ENCODE measurements at regions not wholly inside any gene's neighbourhood (a gene's known extent, or its start where the extent isn't known, plus 50 kb on each side); places are given as distances from the start of the nearest gene placed in this dataset.

- Histone ChIP-seq H3K27ac (ENCODE audit: low read depth in 2 of 2, low read length in 1 of 2) (no peak overlapping the region), H3K27me3 (ENCODE audit: control insufficient read depth in 1 of 2, insufficient read depth in 2 of 2, low read length in 2 of 2) (no peaks in the 10 kb centered on the region), H3K4me3 (ENCODE audit: low read depth in 1 of 2, low read length in 2 of 2) (no peak overlapping the region), H3K4me1 (ENCODE audit: control insufficient read depth in 2 of 2, insufficient read depth in 2 of 2, low read length in 1 of 2) (no peaks in the 10 kb centered on the region), H3K9me3 (ENCODE audit: control insufficient read depth in 2 of 2, insufficient read depth in 1 of 2, low read depth in 1 of 2, low read length in 1 of 2) (no peaks in the 10 kb centered on the region), H3K36me3 (ENCODE audit: control insufficient read depth in 2 of 2, insufficient read depth in 2 of 2, low read length in 1 of 2) (no peaks in the 10 kb centered on the region)
- WGBS, 2 donors = 91 to 93% methylated on average over 10 of the region's 10 CpGs
Observed at GRCh38 chr15:29331071-29331470, 61.4 kb upstream of the NSMCE3 start.

GRCh38 chr15:29324746-29325145 lies 55.1 kb upstream of the NSMCE3 start:
- WGBS, 2 donors = 4 to 58% methylated on average over 1 of the region's 1 CpG
- H3K36me3 ChIP-seq (ENCODE audit: control insufficient read depth in 2 of 2, insufficient read depth in 2 of 2, low read length in 1 of 2) = no peaks in the 10 kb centered on the region
- H3K27ac ChIP-seq (ENCODE audit: low read depth in 2 of 2, low read length in 1 of 2) = no peak overlapping the region
- no peaks in the 10 kb centered on the region for H3K4me1 ChIP-seq (ENCODE audit: control insufficient read depth in 2 of 2, insufficient read depth in 2 of 2, low read length in 1 of 2)
- no peaks in the 10 kb centered on the region for H3K9me3 ChIP-seq (ENCODE audit: control insufficient read depth in 2 of 2, insufficient read depth in 1 of 2, low read depth in 1 of 2, low read length in 1 of 2)
- no peaks in the 10 kb centered on the region for H3K27me3 ChIP-seq (ENCODE audit: control insufficient read depth in 1 of 2, insufficient read depth in 2 of 2, low read length in 2 of 2)
- H3K4me3 ChIP-seq (ENCODE audit: low read depth in 1 of 2, low read length in 2 of 2) = no peak overlapping the region

GRCh38 chr15:29323557-29323956 lies 53.9 kb upstream of the NSMCE3 start:
- H3K36me3 ChIP-seq (ENCODE audit: control insufficient read depth in 2 of 2, insufficient read depth in 2 of 2, low read length in 1 of 2) = no peaks in the 10 kb centered on the region
- no peaks in the 10 kb centered on the region for H3K27me3 ChIP-seq (ENCODE audit: control insufficient read depth in 1 of 2, insufficient read depth in 2 of 2, low read length in 2 of 2)
- H3K4me3 ChIP-seq (ENCODE audit: low read depth in 1 of 2, low read length in 2 of 2) = no peak overlapping the region
- no peaks in the 10 kb centered on the region for H3K9me3 ChIP-seq (ENCODE audit: control insufficient read depth in 2 of 2, insufficient read depth in 1 of 2, low read depth in 1 of 2, low read length in 1 of 2)
- H3K27ac ChIP-seq (ENCODE audit: low read depth in 2 of 2, low read length in 1 of 2) = no peak overlapping the region
- H3K4me1 ChIP-seq (ENCODE audit: control insufficient read depth in 2 of 2, insufficient read depth in 2 of 2, low read length in 1 of 2) = no peaks in the 10 kb centered on the region
- WGBS, 2 donors = 75 to 87% methylated on average over 1 of the region's 1 CpG

- Histone ChIP-seq H3K27me3 (ENCODE audit: control insufficient read depth in 1 of 2, insufficient read depth in 2 of 2, low read length in 2 of 2) (no peaks in the 10 kb centered on the region), H3K4me3 (ENCODE audit: low read depth in 1 of 2, low read length in 2 of 2) (no peak overlapping the region), H3K36me3 (ENCODE audit: control insufficient read depth in 2 of 2, insufficient read depth in 2 of 2, low read length in 1 of 2) (no peaks in the 10 kb centered on the region), H3K9me3 (ENCODE audit: control insufficient read depth in 2 of 2, insufficient read depth in 1 of 2, low read depth in 1 of 2, low read length in 1 of 2) (no peaks in the 10 kb centered on the region), H3K4me1 (ENCODE audit: control insufficient read depth in 2 of 2, insufficient read depth in 2 of 2, low read length in 1 of 2) (no peaks in the 10 kb centered on the region), H3K27ac (ENCODE audit: low read depth in 2 of 2, low read length in 1 of 2) (no peak overlapping the region)
- 17 to 21% methylated on average over 6 of the region's 6 CpGs for WGBS, 2 donors
Observed at GRCh38 chr15:29322415-29322814, 52.8 kb upstream of the NSMCE3 start.

- Histone ChIP-seq H3K4me3 (ENCODE audit: low read depth in 1 of 2, low read length in 2 of 2) (no peak overlapping the region), H3K36me3 (ENCODE audit: control insufficient read depth in 2 of 2, insufficient read depth in 2 of 2, low read length in 1 of 2) (no peaks in the 10 kb centered on the region), H3K9me3 (ENCODE audit: control insufficient read depth in 2 of 2, insufficient read depth in 1 of 2, low read depth in 1 of 2, low read length in 1 of 2) (no peaks in the 10 kb centered on the region), H3K27ac (ENCODE audit: low read depth in 2 of 2, low read length in 1 of 2) (no peak overlapping the region), H3K27me3 (ENCODE audit: control insufficient read depth in 1 of 2, insufficient read depth in 2 of 2, low read length in 2 of 2) (no peaks in the 10 kb centered on the region), H3K4me1 (ENCODE audit: control insufficient read depth in 2 of 2, insufficient read depth in 2 of 2, low read length in 1 of 2) (no peaks in the 10 kb centered on the region)
- 74 to 86% methylated on average over 1 of the region's 1 CpG for WGBS, 2 donors
Observed at GRCh38 chr15:29320420-29320819, 50.8 kb upstream of the NSMCE3 start.

GRCh38 chr15:29319823-29320222 lies 50.2 kb upstream of the NSMCE3 start:
- WGBS, 2 donors = 40 to 69% methylated on average over 3 of the region's 3 CpGs
- no peaks in the 10 kb centered on the region for H3K4me1 ChIP-seq (ENCODE audit: control insufficient read depth in 2 of 2, insufficient read depth in 2 of 2, low read length in 1 of 2)
- no peaks in the 10 kb centered on the region for H3K9me3 ChIP-seq (ENCODE audit: control insufficient read depth in 2 of 2, insufficient read depth in 1 of 2, low read depth in 1 of 2, low read length in 1 of 2)
- H3K4me3 ChIP-seq (ENCODE audit: low read depth in 1 of 2, low read length in 2 of 2) = no peak overlapping the region
- no peaks in the 10 kb centered on the region for H3K36me3 ChIP-seq (ENCODE audit: control insufficient read depth in 2 of 2, insufficient read depth in 2 of 2, low read length in 1 of 2)
- no peak overlapping the region for H3K27ac ChIP-seq (ENCODE audit: low read depth in 2 of 2, low read length in 1 of 2)
- no peaks in the 10 kb centered on the region for H3K27me3 ChIP-seq (ENCODE audit: control insufficient read depth in 1 of 2, insufficient read depth in 2 of 2, low read length in 2 of 2)

Data from esophagus (tissue), 2 donors.